Spleen (tissue), 11 donors: ENCODE measurements at regions not wholly inside any gene's neighbourhood (a gene's known extent, or its start where the extent isn't known, plus 50 kb on each side); places are given as distances from the start of the nearest gene placed in this dataset.

Experiments
- DNase-seq: peaks from one replicate; pipeline ENCODE4 v3.0.0-alpha.2; 2020
- H3K27ac ChIP-seq, 8 donors: fragments of 200-600 bp; sonication (generic) in 7 of 8; 1 replicate in 4 of 8; 2 replicates in 4 of 8; pipeline versions ENCODE4 v1.5.0 to v1.8.0; 2016 to 2021; ENCODE audit warnings: inconsistent platforms in 4 of 8, mild to moderate bottlenecking in 4 of 8, moderate library complexity in 1 of 8
- H3K27me3 ChIP-seq, 7 donors: fragments of 200-600 bp; sonication (generic) in 6 of 7; replicated peaks in 1 of 7; 1 replicate in 4 of 7; 2 replicates in 3 of 7; pipeline versions ENCODE4 v1.5.0 to v1.8.0; 2016 to 2021; ENCODE audit warnings: inconsistent platforms in 3 of 7, mild to moderate bottlenecking in 1 of 7
- H3K36me3 ChIP-seq, 6 donors: fragments of 200-600 bp; sonication (generic) in 5 of 6; 1 replicate in 4 of 6; 2 replicates in 2 of 6; pipeline versions ENCODE4 v1.5.0 to v1.8.0; 2016 to 2021; ENCODE audit warnings: inconsistent platforms in 2 of 6
- H3K4me1 ChIP-seq, 6 donors: fragments of 200-600 bp; sonication (generic) in 5 of 6; 1 replicate in 3 of 6; 2 replicates in 3 of 6; pipeline versions ENCODE4 v1.5.0 to v1.8.0; 2016 to 2021; ENCODE audit warnings: inconsistent platforms in 3 of 6
- H3K4me3 ChIP-seq, 8 donors: fragments of 200-600 bp; sonication (generic) in 7 of 8; 1 replicate in 4 of 8; 2 replicates in 4 of 8; pipeline versions ENCODE4 v1.5.0 to v1.8.0; 2016 to 2021; ENCODE audit warnings: inconsistent platforms in 4 of 8, mild to moderate bottlenecking in 4 of 8, moderate library complexity in 2 of 8
- H3K9me3 ChIP-seq, 8 donors: fragments of 200-600 bp; sonication (generic) in 7 of 8; 1 replicate in 4 of 8; 2 replicates in 4 of 8; pipeline versions ENCODE4 v1.5.0 to v1.8.0; 2016 to 2021; ENCODE audit warnings: inconsistent platforms in 4 of 8
- POLR2A ChIP-seq, 3 donors: fragments of 450-650 bp; IDR thresholded peaks; one replicate each; pipeline ENCODE4 v1.5.1; 2017; ENCODE audit warnings: antibody characterized with exemption in 3 of 3, mild to moderate bottlenecking in 1 of 3
- POLR2AphosphoS5 ChIP-seq, 3 donors: sonication (generic); formaldehyde crosslinking; IDR thresholded peaks; one replicate each; pipeline ENCODE4 v1.5.1; 2017; ENCODE audit warnings: antibody characterized with exemption in 3 of 3
- WGBS, 5 donors: extraction: QIAGEN DNeasy Blood & Tissue Kit in 3 of 5; methylation state at CpG; one replicate each; pipeline versions ENCODE4 v1.1.5 to v1.1.7; 2013 to 2018; 5-methylcytosine and 5-hydroxymethylcytosine counted together
- intact Hi-C: fragments of 100-400 bp; cut with DNase I; formaldehyde crosslinking; loops from one replicate; pipeline ENCODE4 v1.15.0; 2023; ENCODE audit warnings: low total_unique reads
- TF ChIP-seq, protein P1 (sequence below), 11 experiments: fragments of 200-600 bp in 7 of 11; fragments of 450-650 bp in 4 of 11; sonication (generic) in 4 of 11; IDR thresholded peaks in 8 of 11; conservative IDR thresholded peaks in 3 of 11; 1 replicate in 7 of 11; 2 replicates in 4 of 11; pipeline versions ENCODE4 v1.4.0 to v1.8.0; 2016 to 2021; ENCODE audit warnings: antibody characterized with exemption in 11 of 11, inconsistent platforms in 4 of 11, mild to moderate bottlenecking in 1 of 11
- donor health status: healthy with polysubstance abuse.
- donor health status: DM: no; HTN: no; CAD: no; lungs with moderate emphysema.
- donor health status: DM: no; HTN: no; CAD: no.
- donor health status: Bipolar disorder and iron deficiency.
- donor health status: healthy.
- donor health status: DM: no; HTN: no; CAD: no.
- donor health status: DM: yes; HTN: yes; CAD: no.

DNA sequence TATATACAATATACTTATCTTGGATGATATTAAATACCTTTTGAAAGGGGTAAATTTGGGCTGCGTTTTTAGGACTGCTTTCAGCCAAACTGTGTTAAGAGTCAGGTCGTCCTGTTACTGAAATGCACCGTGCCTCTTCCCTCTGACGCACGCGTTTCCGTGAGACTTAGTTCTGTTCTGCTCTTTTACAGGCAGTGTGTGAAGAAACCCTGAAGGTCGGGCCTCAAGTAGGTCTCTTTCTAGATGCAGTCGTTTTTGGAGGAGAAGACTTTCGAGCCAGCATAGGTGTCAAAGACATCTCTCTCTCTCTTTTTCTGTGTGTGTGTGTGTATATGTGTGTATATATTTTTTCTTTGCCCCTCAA lies 107.0 kb downstream of the ZIC5 start:
- intact Hi-C loops = no loop called here
- no peak overlapping the region for H3K27ac ChIP-seq
- no peaks in the 10 kb centered on the region for H3K27me3 ChIP-seq
- H3K36me3 ChIP-seq = peaks cover 0 to 19% (median 0%) of the 10 kb centered on the region in 6 donors
- no peak for DNase-seq
- H3K4me3 ChIP-seq = no peak overlapping the region
- H3K9me3 ChIP-seq = no peaks in the 10 kb centered on the region
- peaks cover 0 to 6% (median 0%) of the 10 kb centered on the region in 6 donors for H3K4me1 ChIP-seq
- TF ChIP-seq POLR2A (IDR thresholded peaks at IDR 0.05) (no peak), POLR2AphosphoS5 (IDR thresholded peaks at IDR 0.05) (no peak)
- TF ChIP-seq, protein P1, sequence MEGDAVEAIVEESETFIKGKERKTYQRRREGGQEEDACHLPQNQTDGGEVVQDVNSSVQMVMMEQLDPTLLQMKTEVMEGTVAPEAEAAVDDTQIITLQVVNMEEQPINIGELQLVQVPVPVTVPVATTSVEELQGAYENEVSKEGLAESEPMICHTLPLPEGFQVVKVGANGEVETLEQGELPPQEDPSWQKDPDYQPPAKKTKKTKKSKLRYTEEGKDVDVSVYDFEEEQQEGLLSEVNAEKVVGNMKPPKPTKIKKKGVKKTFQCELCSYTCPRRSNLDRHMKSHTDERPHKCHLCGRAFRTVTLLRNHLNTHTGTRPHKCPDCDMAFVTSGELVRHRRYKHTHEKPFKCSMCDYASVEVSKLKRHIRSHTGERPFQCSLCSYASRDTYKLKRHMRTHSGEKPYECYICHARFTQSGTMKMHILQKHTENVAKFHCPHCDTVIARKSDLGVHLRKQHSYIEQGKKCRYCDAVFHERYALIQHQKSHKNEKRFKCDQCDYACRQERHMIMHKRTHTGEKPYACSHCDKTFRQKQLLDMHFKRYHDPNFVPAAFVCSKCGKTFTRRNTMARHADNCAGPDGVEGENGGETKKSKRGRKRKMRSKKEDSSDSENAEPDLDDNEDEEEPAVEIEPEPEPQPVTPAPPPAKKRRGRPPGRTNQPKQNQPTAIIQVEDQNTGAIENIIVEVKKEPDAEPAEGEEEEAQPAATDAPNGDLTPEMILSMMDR (IDR thresholded peaks at IDR 0.05 in 8 of 11, conservative IDR thresholded peaks at IDR 0.05 in 3 of 11) = no peak
- WGBS, 5 donors = 85 to 93% (median 90%) methylated on average over 10 of the region's 10 CpGs

DNA sequence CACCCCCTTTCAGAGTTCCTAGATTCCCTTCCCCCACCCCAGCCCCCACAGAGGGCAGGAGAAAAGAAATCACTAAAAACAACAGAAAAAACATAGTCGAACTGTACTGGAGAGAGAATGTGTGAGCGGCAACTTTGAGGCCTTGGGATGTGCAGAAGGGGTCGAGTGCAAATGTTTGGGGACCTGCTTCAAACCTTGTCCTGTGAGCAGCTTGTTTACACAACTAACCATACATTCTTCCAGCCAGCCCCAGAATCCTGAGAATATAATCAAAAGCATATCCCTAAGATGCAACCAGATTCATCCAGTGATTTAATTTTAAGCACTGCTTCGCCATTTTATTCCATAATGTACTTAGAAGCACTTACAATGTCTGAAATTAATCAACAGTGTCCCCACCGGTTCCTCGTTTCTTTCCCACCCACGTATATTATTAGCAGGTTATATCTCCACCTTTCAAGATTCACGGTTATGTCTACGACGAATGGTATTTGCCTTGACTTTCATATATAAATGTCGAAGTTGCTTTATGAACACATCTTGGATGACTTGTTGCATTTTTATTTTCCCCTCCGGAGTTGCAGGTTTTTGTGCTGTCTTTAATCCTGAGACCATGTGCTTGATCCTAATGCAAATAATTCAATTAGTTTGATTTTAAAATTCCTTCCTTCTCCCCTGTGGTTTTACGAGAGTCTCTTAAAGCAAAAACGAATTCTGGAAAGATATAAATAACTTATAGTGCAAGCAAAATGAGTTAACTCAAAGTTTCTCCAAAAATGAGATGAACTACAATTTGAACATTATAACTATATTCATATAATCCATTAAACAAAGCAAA lies 107.6 kb downstream of the ZIC5 start:
- peaks cover 0 to 23% (median 0%) of the 10 kb centered on the region in 6 donors for H3K36me3 ChIP-seq
- H3K27ac ChIP-seq = no peak overlapping the region
- no peaks in the 10 kb centered on the region for H3K27me3 ChIP-seq
- H3K4me3 ChIP-seq = no peak overlapping the region
- TF ChIP-seq, protein P1 (IDR thresholded peaks at IDR 0.05 in 8 of 11, conservative IDR thresholded peaks at IDR 0.05 in 3 of 11) = no peak
- no peak for TF ChIP-seq POLR2AphosphoS5 (IDR thresholded peaks at IDR 0.05)
- no peak for TF ChIP-seq POLR2A (IDR thresholded peaks at IDR 0.05)
- peaks cover 0 to 10% (median 5%) of the 10 kb centered on the region in 6 donors for H3K4me1 ChIP-seq
- DNase-seq = no peak
- WGBS, 5 donors = 91 to 95% (median 93%) methylated on average over 14 of the region's 14 CpGs
- intact Hi-C loops = no loop called here
- no peaks in the 10 kb centered on the region for H3K9me3 ChIP-seq

DNA sequence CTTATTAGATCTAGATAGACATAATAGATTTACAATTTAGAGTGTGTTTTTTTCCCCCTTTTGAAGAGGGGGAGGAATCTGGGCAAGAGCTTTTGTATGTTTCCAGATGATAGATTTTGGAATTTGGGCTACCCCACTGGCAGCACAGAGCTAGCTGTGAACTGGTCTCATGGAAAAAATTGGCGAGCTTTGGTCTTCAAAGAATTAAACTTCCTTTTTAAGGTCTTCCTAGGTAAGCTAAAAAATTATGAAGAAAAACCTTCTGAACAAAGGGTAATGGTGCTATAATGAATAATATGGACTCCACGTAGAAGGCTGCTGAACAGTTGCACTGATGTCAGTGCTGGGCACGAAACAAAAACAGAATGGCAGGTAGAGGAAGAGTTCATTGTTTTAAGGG lies 109.3 kb downstream of the ZIC5 start:
- DNase-seq = no peak
- TF ChIP-seq, protein P1 (IDR thresholded peaks at IDR 0.05 in 8 of 11, conservative IDR thresholded peaks at IDR 0.05 in 3 of 11) = no peak
- TF ChIP-seq POLR2AphosphoS5 (IDR thresholded peaks at IDR 0.05) = no peak
- no peak for TF ChIP-seq POLR2A (IDR thresholded peaks at IDR 0.05)
- H3K36me3 ChIP-seq = peaks cover 0 to 25% (median 0%) of the 10 kb centered on the region in 6 donors
- no peaks in the 10 kb centered on the region for H3K9me3 ChIP-seq
- H3K27ac ChIP-seq = no peak overlapping the region
- 90 to 94% (median 92%) methylated on average over 3 of the region's 3 CpGs for WGBS, 5 donors
- H3K4me3 ChIP-seq = no peak overlapping the region
- no peaks in the 10 kb centered on the region for H3K27me3 ChIP-seq
- H3K4me1 ChIP-seq = peaks cover 0 to 13% (median 6%) of the 10 kb centered on the region in 6 donors
- intact Hi-C loops = no loop called here

DNA sequence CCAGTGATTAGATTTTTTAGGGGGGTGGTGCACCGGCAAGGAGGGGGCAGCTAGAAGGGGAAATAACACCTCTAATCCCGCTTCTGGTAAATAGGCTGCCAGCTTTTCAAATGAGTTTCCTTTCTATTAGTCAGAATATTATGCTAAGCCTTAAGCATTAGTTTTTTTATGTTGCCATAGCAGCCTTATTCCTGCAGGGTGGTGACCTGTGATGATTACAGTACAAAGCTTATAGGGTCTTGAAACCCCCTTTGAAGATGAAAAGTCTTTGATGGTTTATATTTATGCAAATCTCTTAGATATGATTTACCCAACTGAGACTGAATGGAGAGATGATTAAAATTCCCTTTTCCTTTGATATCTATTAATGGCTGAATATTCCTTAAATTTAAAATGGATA lies 109.8 kb downstream of the ZIC5 start:
- intact Hi-C loops = no loop called here
- peaks cover 0 to 13% (median 6%) of the 10 kb centered on the region in 6 donors for H3K4me1 ChIP-seq
- H3K27me3 ChIP-seq = no peaks in the 10 kb centered on the region
- peaks cover 0 to 25% (median 0%) of the 10 kb centered on the region in 6 donors for H3K36me3 ChIP-seq
- no peak overlapping the region for H3K27ac ChIP-seq
- H3K4me3 ChIP-seq = no peak overlapping the region
- TF ChIP-seq, protein P1 (IDR thresholded peaks at IDR 0.05 in 8 of 11, conservative IDR thresholded peaks at IDR 0.05 in 3 of 11) = no peak
- no peak for TF ChIP-seq POLR2AphosphoS5 (IDR thresholded peaks at IDR 0.05)
- TF ChIP-seq POLR2A (IDR thresholded peaks at IDR 0.05) = no peak
- WGBS, 5 donors = 76 to 88% (median 78%) methylated on average over 2 of the region's 2 CpGs
- no peak for DNase-seq
- H3K9me3 ChIP-seq = no peaks in the 10 kb centered on the region
